Stimulated activated CD4-positive, alpha-beta T cell treated with anti-CD3 and anti-CD28 coated beads, Interleukin-12 subunit alpha, Interleukin-12 subunit beta, amount 100 ng/mL, for 4 hours (primary cell): ENCODE measurements at regions not wholly inside any gene's neighbourhood (a gene's known extent, or its start where the extent isn't known, plus 50 kb on each side); places are given as distances from the start of the nearest gene placed in this dataset.

Experiments used
- DNase-seq: peaks from one replicate; pipeline ENCODE4 v3.0.0-alpha.2; 2020

DNA sequence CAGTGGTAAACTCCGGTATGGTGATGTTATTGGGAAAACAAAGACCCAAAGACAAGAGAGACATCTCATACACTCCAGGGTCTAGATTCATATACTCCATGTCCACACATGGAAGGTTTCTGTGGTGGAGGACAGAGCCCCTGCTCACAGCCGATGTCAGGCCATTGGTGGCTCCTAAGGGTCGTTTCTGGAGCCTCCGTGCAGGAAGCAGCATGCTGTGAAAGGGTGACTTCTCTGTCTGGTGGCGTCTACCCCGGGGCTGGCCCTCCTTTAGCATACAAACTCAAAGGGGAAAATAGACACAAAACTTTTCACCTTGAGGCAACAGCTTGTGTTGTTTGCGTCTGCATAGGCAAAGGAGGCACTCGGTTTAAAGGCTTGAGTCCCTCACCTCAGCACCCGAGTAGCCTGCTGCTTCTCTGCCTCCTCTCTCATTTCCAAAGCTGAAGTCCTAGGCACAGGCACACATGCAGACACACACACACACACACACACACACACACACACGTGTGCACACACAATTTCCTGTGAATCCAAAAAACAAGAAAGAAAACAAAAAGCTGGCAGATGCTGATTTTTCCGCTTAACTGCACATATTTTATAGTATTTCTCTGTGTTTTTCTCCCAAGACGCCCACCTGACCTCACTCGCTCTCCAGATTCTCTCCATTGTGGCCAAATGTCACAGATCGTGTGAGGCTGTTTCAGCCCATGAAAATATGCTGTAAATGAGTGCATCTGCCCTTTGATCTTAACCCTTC is 601.4 kb upstream of the MGMT start:
- DNase-seq = no peak

DNA sequence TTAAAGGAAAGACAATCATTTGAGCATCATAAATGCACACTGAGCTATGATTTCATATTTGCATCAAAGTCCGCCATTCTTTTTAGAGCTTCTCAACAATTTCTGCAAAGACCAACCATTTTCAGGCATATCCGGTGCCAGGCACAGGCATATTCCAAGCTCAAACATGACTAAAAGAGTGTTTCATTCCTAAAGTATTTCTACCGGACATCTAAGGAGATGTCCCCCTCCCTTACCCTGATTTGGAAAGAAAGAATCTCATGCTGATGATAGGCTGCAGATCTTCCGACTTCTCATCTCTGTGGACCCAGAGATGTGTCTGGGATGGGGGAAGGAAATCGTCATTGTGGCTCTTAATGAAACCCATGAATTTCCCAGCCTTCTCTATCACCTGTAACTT is 600.5 kb upstream of the MGMT start:
- no peak for DNase-seq

DNA sequence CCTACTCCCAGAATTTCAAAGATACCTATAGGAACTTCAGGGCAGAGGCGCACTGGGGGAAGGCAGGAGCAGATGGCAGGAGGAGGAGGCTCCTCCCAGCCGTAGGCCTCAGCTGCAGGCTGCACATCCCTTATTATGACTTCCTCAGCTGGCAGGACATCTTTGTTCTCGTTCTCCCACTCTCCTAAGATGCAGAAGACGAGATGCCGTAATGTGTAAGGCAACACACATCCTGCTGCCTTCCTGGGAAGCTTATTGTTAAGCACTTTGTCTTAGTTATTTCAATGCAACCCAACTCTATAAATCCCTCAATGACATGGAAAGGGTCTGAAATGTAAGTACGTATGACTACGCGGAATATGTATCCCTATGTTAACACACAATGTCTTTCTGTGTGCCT is 599.8 kb upstream of the MGMT start:
- DNase-seq = no peak

DNA sequence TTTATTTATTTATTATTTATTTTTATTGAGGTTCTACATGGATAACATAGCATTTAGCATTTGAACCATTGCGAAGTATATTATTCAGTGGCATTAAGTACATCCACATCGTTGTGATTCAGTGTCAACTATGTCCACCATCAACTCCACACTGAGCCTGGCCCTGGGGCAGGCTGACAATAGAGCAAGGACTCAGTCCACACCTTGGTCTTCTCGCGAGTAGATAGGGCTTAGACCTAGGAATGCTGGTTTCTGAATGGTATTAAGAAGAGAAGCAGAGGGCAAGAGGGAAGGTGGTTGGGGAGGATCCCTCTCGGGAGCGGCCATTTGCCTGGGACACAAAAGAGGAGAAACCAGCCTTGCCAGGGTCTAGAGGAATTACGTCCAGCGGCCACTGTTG is 599.2 kb upstream of the MGMT start:
- no peak for DNase-seq

DNA sequence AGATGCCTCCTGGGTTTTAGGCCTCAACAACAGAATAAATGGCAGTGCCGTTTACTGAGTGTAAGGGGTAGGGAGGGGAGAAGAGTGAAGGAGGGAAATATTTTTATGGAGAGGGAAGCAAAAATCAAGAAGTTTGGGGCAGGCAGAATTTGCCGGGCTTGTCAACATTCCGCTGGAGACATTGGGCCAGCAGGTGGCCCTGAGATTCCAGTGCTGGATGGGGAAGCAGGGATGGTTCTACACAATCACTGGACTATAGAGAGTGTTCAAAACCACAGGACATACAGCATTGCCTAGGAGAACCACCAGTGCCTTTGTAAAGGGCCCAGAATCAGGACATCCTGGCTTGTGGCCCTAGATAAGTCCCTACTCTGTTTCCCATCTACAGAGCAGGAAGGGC is 598.6 kb upstream of the MGMT start:
- DNase-seq = no peak

DNA sequence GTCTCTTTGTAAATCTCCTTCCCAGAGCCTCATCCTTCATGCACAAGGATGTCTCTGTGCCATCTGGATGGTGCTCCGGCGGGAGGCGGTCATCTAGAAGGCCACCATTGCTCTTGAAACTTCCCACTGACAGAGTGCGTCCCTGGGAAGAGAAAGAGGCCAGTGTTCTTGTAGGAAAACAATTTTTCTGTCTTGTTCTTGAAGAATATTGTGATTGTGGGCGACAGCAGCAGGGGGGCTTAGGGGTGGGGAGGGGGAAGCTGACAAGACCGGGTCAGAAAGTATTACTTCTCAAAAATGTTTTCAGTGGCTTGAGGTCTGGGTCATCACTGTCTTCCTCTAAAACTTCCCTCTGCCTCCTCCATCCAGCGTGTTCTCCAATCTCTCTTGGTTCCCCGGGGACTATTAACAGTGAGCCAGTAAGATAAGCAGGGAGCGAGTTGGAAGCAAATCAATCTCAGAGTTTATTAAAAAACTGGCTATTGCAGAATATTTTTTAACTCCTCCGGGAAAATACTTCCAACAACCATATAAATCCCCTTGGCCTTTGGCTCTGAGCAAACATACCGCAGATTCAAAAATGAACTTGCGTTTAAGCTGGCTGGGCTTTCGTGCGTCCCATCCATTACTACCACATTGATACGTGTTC is 597.8 kb upstream of the MGMT start:
- DNase-seq = no peak

DNA sequence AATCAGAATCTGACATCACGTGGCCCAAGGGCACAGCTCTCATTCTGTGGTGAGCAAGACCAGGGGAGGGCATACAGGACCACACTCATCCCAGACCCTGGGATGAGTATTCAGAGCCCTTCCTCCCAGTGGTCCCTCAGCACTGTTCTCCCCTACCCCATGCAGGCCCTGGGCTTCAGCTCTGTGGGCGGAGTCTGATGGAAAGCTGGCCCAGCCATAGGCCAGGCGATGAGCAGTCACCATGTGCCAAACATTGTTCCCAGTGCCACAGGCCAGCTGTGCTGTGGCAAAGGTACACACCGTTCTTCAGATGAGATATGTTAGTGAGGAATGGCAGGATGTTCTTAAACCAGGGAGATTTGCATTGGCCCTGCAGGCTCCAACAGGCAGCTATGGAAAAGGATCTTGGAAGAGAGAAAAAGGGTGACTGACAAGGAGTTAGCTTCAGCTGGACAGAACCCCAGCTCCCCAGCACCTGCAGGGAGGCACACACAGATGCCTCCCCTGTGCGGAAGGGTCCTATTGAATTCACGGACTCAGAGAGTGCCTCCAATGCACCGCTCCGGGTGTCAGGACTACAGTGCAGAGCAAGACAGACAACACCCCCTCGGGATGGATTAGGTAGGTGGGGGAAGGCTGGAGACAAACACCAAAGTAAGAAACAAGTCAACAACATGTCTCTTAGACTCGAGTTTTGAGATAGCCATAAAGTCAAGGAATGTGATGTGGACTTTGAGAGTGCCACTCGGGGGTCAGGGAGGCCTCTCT is 596.0 kb upstream of the MGMT start:
- DNase-seq = no peak

DNA sequence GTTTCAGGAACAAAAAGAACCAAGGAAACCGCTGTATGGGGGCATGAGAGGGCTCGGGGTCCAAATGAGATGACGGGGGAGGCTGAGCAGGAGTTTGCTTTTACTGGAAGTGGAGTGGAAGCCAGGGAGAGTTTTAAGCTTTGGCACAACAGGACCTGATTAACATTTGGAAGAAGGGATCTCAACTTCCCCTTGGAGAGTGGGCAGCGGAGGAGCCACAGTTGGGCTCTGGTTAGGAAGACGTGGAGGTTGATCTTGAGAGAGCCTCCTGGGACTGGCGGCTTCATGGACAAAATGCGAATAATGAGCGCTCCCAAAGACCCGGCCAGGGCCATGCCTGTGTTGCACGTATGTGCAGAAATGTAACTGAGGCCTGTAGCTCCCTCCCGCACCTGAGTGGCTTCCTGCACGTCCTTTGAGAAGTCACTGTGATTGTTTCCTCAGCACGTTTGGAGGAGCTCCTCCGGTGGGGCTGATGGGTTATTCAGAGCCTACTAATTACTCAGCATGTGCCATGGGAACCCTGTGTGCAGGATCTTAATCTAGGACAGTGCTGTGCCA is 595.3 kb upstream of the MGMT start:
- no peak for DNase-seq

DNA sequence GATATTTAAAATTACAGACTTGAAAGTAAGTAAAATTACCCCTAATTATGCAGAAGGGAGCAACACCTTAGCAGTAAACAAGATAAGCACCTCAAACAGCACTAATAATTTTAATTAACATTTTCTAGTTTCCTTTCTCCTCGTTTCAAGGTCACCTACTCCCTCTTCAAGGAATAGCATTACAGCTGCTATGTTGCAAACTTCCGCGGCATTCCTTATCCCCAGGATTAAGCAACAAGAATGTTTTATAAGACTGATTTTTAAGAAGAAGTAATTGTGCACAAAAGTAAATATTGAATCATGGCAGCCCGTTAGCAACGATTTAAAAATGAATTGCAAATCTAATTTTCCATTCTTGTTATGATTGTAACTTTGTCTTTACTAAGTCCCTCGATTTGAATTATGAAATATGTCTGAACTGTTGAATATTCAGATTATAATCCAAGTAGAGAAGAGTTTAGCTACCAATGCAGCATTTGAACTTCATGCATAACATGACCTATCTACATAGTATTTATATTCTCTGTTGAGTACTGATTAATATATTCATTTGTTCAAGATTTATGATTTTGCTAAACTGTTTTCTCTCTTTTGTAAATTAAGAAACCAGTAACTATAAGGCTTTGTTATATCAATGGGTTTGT is 593.5 kb upstream of the MGMT start:
- DNase-seq = no peak

DNA sequence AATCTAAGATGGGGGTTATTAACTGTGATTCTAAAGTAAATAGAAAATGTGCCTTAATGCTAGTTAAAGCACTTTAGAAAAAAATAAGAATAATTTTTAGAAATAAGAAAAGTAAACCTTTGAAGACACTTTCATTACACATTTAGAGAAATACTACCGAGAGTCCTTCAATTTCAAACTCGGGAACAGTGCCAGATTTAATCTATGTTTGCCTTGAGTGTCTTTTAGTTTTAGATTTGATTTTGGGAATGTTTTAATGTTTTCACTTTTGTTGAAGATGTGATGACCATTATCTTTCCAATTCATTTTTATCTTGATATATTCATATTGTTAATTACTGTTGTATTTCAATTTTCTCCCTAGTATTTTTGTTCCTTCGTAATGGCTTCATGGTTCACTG is 592.7 kb upstream of the MGMT start:
- DNase-seq = no peak

DNA sequence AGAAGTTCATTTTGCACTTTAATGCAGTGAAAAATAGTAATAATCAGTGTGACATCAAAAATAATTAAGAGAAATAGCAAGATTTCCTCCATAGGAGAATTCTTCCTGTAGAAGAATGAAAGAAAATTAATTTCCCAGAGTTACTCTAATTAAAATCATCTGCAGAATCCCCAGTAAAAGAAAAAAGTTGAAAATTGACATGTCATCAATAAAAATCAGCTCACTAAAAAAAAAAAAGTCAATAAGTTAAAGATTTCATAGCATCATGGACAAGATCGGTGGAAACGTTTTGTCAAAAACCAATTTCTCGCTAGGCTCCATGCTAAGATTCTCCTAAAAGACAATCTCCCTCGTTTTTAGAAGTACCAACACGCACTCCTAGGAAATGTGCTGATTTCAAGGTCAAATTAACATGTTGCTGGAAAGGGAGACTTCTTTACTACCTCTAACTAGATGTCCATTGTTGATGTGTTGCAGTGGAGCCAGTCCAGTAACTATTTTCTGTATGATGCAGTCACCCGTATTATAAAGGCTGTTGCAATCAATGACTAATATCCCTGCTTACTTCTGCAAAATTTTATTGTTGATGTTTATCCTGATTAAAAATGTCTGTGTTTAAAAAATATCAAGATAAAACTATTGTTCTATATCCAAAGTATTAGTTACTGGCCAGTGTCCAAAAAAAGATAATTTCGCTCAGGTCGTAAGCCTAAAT is 591.9 kb upstream of the MGMT start:
- DNase-seq = no peak

DNA sequence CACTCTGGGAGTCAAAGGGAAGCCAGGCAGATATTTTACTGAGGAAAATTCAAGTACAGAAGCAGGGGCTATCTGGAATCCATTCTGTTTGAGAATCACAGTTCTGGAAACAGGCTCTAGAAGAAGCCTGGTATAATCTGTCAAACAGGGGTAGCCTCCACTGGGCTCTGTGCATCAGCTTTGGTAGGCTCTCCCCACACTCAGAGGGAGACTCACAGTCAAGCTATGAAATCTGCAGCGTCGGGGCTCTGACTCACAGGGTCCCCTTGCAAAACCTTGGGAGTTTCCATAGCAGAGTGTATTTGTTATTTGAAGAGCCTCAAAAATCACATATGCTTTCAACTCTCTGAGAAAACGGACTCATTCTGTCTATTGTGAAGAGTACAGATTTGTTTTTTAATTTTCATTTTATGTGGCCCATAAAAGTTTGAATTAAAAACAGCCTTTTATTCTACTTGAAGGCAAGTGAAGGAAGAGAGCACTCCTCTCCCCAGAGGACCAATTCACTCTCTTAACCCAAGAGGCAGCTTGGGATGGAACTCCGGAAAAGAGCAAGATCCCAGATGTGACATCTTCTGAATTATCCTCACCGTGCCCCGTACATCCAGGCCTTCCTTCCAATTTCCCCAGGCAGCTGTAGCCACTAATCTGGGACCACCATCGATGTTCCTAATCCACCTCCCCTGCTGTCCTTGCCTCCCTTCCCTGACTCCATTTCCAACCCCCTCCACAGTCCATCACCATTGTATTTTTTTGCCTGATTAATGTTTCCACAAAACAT is 590.9 kb upstream of the MGMT start:
- no peak for DNase-seq

DNA sequence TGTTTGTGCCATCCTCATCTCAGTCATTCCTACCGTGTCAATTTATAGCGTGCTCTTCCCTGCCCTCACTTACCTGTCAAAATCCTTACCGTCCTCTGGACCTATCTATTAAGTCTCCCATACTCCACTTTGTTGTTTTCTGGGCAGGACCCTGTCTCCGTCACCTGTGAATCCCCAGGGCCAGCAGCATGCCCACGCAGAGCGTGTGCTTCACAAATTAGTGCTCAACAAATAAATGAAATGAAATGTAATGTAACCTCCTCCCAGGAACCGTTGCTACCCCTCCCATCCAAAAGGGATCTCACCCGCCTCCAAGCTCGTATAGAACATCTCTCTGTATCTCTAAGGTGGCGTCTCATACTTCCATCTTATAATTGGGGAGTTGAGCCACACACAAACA is 589.9 kb upstream of the MGMT start:
- DNase-seq = no peak

DNA sequence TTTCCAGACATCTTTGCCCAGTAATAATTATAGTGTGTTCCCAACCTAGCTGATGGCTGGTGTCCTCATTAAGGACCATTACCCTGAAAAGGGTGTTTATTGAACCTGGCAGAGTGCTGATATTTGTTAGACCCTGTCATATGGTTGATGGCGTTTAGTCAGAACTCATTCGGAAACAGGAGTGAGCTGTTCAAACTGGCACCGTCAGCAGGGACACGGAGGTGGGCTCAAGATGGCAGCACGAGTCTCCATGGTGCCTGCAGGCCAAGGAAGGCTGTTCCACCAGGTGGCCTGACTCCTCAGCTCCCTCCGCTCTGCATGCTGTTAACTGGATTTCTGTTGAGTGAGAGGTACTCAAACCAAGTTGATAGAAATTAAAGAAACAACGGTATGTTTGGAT is 589.1 kb upstream of the MGMT start:
- DNase-seq = no peak

DNA sequence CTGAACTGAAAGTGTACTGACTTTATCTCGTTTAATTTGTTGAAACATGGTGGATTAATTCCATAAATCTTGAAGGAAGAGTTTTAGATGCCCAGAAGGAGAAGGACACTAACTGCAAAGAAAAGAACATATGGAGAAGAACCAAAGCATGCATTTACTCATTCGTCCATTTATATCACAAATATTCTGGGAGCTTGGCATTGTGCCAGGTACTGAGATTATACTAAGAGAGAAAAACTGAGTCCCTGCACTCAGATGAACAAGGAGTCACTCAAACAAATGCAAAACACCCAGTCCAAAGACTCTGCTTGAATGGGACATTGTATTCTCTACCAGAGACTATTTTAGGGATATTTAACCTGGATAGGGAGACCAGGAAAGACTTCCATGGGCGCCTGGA is 588.0 kb upstream of the MGMT start:
- DNase-seq = no peak

DNA sequence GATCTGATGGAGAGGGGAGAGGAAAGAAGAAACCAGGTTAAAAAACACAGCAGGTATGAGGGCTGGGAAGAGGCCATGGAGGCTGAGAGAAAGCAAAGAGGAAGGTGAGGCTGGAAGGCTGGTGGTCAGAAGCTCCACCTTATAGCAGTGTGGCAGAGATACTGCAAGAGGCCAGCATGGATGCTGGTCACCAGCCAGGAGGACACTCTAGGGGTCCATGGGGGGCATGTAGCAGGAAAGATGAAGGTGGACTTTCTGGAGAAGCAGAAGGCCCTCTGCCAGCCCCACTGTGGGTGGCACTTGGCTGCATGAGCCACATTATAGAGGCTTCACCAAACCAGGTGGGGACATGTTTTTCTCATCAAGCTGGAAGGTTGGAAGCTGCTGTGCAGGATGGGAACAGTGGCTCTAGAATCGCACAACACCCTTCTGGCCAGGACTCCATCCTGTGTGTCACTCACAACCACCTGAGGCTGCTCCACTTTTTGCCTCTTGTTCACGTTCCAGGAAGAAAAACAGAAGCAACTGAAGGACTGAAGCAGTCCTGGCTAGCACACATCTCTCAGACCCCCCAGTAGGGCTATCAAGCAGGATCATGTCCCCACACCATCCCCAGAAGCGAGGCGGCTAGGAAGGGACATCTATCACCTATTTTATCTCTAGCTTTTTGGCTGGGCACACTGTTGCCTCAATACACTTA is 587.5 kb upstream of the MGMT start:
- DNase-seq = no peak

DNA sequence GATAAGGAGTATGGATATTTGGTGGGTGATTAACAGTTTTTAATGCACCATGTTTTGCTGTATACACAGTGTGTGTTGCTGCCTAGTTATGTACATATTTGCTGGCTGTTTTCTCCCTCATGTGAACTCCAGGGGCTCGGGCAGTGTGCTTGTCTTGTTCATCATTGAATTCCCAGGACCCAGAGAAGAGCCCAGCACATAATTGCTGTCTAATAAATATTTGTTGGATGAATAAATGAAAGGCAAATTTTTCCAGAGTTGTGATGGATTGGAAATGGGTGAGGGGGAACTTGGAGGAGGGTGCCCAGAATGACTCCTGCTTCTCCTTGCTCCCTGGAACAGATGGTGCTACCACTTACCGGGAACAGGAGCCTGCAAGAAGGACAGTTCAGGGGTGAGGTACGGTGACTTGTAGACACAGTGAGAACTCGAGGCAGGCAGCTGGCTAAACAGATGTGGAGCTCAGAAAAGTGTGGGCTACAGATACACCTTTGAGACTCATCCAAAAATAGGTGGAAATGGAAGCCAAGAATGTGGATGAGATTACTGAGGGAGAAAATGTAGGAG is 586.8 kb upstream of the MGMT start:
- DNase-seq = no peak

DNA sequence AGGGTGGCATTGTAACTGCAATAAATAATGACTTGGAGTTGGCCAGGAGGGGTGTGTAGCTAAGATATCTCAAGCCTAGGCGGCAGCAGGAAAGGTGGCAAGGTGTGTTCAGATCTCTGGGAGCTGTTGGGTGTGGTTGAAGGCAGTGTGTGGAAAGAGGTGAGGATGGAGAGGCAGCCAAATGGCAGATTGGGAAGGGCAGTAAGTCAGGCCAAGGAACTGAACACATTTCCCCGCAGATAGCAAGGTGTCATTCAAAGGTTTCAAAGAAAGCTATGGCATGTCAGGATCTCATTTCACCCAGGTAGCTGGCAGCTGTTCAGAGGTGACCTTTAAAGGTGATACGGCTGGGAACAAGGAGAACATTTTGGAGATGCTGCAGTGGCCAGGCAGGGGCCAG is 586.0 kb upstream of the MGMT start:
- DNase-seq = no peak

DNA sequence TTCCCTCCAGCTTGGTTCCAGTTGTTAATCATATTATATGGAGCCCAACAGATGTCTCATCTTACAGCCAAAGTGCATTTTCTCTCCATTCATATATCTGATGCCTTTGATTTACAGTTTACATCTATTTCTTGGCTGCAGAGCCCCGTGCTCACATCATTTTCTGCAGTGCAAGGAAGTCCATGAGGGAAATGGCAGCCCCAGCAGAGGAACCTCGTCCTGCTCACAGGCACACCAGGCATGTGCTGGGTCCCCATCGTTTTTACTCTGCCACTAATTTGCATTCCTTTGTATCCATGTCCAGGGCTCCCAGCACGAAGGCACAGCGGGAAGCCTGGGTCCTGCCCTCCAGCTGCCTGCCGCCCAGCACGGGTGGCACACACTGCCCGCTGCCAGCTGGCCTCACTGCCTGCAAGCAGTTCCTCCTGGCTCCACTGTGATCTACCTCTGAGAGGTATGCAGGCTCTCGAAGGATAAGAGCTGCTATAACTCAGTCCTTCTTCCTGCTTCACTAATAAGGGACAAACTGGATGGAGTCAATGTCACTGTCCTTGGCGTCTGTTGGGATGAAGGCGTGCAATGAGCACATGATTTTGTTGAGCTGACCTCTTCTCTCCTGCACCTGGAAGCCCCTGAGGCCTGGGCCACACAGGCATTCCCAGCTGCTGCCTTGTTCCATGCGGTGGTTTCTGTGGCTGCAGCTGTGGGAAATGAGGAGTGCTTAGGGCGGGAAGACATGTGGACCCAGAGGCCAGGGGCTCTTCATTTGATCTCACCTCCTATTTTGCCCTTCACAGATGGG is 583.6 kb upstream of the MGMT start:
- DNase-seq = no peak

DNA sequence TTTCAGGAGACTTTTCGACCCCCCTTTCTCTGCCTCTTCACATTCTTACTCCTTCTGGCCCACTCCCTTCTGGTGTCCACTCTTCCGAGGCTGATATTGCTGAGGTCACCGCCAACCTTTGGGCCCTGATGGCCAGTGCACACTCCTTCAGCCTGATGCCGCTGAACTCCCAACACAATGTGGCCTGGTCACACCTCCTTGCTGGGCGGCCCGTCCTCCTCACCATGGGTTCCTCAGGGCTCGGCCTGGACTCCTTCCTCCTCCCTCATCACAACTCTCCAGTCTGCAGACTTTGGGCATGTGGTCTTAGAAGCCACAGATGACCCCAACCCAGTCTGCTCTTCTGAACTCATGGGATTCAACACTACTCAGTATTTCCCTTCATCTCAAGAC is 583.0 kb upstream of the MGMT start:
- DNase-seq = no peak
